GM21526 (cell line): ENCODE measurements at regions not wholly inside any gene's neighbourhood (a gene's known extent, or its start where the extent isn't known, plus 50 kb on each side); places are given as distances from the start of the nearest gene placed in this dataset.
"Not testable (repeated sequence)": the region's sequence is repeated elsewhere in the genome, so short reads cannot be mapped to it uniquely, and the experiment has no call there.

Experiments
- ATAC-seq: cut with Tn5 transposase; IDR thresholded peaks from one replicate; pipeline ENCODE4 v1.9.1; 2021; ENCODE audit warnings: moderate library complexity; ENCODE audit not compliant: unreplicated experiment, low FRiP score

DNA sequence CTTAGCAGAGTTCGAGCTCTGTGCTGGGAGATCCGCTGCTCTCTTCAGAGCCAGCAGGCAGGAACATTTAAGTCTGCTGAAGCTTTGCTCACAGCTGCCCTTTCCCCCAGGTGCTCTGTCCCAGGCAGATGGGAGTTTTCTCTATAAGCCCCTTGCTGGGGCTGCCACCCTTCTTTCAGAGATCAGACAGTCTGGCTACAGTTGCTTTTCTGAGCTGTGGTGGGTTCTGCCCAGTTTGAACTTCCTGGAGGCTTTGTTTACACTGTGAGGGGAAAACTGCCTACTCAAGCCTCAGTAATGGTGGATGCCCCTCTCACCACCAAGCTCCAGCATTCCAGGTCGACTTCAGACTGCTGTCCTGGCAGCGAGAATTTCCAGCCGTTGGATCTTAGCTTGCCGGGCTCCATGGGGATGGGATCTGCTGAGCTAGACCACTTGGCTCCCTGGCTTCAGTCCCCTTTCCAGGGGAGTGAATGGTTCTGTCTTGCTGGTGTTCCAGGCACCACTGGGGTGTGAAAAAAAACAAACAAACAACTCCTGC lies 222.7 kb downstream of the UTRN start:
- not testable (repeated sequence) for ATAC-seq

DNA sequence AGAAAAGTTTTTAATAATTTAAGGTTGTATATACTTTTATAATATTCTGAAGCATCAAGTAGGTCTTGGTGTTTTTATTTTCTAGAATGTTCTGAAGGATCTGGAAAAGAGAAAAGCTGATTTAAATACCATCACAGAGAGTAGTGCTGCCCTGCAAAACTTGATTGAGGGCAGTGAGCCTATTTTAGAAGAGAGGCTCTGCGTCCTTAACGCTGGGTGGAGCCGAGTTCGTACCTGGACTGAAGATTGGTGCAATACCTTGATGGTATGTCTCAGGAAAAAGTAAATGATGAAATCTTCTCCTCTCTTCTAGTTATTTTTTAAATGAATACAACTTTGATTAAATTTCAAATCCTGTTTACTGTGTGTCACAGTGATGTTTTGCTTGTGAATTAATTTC lies 225.7 kb downstream of the UTRN start:
- ATAC-seq: no peak

DNA sequence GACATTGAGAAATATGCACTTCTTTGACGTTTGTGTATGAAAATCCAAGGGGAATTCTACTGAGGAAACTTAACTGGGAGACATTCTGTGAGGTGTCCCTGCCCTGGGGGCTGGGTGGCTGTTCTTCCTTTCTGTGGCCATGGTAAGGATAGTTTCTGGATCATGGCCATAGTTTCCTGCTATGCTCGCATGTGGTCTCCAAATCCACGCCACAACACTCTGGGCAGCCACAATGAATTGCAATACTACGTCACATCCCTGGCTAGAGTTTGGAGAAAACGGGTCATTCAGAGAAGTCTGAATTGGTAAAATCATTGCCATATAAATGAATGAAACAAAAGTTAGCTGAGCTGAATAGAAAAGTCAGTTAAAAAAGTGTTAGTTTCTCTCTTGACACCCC lies 230.6 kb downstream of the UTRN start:
- no peak for ATAC-seq

DNA sequence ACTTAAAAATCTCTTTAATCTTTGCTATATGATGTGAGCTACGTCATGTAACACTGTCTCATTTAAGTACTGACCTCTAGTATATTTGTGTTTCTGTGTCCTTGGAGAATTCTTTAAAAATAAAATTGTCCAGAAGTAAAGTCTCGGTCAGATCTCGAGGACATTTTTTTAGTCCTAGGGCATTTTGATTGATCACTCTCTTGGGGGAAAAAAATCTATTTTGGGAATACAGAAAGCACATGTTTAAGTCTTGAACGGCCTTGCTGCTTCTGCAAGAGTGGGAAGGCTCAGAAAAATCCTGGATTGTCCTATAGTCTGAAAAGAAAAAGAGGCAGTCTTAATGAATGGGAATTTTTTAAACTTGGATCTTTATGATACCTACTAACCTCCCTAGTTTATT lies 234.3 kb downstream of the UTRN start:
- no peak for ATAC-seq

DNA sequence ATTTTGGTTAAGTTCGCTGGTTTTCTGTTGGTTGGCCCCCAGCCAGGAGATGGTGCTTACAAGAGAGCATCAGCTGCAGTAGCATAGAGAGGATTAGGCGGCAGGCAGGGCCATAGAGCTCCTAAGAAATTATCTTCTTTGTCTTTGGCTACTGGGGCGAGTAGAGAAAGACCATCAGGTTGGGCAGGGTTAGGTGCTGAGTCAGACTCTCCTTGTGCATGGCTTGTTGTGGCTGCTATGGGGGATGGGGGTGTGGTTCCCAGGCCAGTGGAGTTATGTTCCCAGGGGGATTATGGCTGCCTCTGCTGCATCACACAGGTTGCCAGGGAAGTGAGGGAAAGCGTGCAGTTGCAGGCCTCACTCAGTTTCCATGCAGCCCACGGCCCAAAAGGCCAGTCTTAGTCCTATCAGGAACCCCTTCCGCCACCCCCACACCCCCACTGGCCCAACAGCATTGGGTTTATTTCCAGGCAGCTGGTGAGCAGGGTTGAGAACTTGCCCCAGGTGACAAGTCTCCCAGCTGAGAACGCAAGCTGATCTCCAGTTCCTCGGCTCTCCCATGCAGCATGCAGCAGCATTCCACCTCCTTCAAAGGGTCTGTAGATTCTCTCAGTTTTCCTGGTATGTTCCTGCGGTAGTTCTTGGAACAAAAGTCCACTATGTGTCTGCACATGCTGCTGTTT lies 243.7 kb downstream of the UTRN start:
- ATAC-seq: no peak

DNA sequence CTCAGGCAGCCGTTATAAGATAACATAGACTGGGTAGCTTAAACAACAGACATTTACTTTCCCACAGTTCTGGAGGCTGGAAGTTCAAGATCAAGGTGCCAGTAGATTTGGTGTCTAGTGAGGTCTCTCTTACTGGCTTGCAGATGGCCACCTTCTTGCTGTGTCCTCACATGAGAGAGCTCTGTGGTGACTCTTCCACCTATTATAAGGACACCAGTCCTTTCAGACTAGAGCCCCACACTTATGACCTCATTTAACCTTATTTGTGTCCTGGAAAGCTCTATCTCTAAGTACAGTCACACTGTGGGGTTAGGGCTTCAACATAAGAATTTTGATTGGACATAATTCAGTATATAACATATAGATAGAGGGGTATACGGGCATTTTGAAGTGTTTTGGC lies 245.0 kb downstream of the UTRN start:
- ATAC-seq: no peak

DNA sequence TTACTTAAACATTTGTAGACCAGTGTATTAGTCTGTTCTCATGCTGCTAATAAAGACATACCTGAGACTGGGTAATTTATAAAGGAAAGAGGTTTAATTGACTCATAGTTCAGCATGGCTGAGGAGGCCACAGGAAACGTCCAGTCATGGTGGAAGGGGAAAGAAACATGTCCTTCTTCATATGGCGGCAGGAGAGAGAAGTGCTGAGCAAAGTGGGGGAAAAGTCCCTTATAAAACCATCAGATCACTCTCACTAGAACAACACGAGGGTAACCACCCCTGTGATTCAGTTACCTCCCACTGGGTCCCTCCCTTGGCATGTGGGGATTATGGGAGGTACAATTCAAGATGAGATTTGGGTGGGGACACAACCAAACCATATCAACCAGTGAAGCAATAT lies 247.1 kb downstream of the UTRN start:
- ATAC-seq: not testable (repeated sequence)

DNA sequence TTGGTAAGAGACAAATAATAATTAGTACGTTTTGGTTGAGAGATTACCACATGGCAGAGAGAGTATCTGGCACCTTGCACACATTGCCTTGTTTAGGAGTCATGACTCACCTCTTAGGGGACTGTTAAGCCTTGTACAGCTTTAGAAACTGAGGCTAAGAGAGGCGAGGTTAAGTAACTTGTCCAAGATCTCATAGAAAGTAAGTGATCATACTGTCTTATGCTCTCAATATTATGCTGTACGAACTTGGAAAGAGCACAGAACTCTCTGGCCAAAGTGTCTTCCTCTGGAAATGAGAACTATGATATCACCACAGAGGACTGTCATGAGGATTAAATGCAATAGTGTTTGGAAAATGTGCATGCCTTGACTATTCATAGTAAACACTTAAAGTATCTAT lies 249.0 kb downstream of the UTRN start:
- no peak for ATAC-seq

DNA sequence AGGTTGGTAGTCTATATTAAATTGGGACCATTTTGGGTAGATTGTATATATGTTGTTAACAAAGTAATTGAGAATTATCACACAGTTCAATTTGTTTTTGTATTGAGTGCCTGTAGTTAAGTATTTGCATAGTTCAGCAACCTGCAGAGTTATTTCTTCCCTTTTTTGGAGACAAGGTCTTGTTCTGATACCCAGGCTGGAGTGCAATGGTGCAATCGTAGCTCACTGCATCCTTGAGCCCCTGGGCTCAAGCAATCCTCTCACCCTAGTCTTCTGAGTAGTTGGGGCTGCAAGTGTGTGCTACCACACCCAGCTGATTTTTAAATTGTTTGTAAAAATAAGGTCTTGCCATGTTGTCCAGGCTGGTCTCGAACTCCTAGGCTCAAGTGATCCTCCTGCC lies 250.5 kb downstream of the UTRN start:
- ATAC-seq: no peak

DNA sequence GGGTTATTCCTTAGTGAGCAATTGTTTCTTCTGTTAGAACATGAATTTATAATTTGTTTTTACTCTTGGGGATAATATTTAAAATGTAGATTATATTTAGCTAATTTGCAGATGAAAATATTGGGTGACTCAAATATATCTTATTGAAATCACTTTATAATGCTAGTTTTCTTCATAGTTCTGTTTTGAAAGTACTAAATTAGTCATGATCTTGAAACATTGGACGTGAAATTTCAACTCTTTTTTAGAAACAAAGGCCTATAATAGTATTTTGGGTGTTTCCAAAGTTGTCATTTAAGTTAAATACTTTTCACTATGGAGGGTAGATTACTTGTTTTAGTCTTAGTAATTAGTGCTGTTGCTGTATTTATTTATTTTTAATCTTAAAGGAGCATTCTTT lies 250.9 kb downstream of the UTRN start:
- no peak for ATAC-seq

DNA sequence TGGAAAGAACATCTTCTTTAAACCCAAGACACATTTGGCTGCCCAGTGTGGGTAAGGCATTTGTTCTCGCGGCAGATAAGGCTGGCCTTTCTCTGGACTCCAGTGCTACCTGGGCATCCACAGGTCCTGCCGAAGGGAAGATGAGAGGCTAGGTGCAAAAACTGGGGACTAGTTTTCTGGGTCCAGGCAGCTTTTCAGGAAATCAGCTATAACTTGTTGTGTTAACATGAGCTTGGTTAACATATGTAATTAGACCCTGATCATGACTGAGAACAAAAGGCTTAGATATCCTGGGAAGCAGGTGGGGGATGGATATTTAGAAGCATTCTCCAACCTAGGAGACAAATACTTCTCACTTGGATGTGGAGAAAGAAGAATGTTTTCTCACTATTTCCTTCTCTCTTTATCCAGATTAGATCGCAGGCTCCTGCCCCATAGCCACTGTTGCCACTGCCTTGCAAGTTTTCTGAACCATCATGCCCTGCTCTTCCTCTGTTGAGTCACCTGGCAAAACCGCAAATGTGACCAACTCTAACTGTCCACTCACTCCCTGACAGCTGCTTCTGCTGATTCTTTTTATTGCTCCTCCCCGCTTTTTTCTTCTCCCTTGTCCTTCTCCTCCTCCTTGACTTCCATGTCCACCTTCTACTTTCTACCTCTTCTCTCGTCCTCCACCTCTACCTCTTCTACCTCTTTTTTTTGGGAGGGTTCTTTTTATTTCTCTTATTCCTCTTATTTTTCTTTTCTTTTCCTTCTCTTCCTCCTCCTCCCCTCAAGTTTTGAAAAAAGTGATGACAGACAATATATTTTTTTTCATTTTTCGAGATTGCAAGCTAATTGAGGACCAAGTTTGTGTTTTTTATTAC lies 258.1 kb downstream of the UTRN start:
- ATAC-seq: no peak

DNA sequence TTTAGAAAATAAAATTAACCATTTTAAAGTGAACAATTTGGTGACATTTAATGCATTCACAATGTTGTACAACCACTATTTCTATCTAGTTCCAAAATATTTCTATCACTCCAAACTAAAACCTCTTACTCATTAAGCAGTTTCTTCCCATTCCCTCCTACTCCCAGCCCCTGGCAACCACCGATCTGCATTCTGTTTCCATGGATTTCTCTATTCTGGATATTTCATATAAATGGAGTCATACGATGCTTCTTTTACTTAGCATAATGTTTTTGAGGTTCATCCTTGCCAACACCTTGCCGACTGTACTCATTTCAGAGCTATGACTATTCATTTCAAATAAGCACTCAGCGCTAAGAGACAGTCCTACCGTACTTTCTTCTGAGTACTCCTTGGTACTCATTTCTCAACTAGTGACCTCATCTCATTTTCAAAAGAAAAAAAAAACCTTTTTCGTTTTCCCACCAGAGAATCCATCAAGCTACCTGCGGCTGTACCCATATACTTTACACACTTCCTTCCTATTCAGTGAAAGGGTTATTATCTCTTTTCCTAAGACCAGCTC lies 259.2 kb downstream of the UTRN start:
- ATAC-seq: no peak

DNA sequence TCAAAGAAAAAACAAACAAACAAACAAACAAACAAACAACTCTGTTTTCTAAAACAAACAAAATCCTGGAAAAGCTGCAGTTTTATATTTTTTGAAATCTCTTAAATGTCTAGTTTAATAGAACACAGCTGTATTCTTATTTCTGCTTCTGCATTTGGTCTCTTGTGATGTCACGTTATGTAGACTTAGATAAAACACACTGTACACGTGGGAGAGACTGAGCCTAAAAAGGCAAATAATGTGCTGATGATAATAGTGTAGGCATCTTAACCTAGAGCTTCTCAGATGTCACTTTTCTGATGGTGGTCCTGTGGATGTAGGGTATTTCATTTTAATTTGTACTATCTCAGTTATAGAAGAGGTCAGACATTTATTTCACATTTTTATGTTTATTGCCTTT lies 261.7 kb downstream of the UTRN start:
- ATAC-seq: no peak

DNA sequence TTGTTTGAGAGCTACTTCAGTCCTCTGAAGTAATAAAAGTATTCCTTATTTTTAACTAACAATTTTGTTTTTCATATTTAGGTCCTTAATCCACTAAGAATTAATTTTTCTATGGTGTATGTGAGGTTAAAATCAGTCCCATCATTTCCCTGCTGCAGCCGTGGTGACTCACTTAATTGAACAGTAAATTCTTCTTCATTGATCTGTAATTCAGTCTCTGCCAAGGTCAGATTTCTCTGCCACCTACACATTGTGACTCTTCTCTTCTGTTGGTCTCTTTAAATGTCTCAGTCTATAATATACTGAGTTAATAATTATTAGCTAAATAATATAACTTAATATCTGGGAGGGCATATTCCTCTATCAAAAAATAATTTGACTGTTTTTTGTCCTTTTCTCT lies 262.3 kb downstream of the UTRN start:
- ATAC-seq: no peak

DNA sequence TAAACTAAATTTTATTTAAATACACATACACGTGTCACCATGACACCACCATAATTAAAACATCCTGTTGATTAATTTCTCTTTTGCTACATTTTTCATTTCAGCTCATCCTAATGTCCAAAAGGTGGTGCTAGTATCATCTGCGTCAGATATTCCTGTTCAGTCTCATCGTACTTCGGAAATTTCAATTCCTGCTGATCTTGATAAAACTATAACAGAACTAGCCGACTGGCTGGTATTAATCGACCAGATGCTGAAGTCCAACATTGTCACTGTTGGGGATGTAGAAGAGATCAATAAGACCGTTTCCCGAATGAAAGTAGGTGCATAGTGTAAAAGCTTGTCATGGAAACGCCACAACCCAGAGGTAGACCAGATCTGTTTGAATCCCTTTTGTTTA lies 263.4 kb downstream of the UTRN start:
- no peak for ATAC-seq

DNA sequence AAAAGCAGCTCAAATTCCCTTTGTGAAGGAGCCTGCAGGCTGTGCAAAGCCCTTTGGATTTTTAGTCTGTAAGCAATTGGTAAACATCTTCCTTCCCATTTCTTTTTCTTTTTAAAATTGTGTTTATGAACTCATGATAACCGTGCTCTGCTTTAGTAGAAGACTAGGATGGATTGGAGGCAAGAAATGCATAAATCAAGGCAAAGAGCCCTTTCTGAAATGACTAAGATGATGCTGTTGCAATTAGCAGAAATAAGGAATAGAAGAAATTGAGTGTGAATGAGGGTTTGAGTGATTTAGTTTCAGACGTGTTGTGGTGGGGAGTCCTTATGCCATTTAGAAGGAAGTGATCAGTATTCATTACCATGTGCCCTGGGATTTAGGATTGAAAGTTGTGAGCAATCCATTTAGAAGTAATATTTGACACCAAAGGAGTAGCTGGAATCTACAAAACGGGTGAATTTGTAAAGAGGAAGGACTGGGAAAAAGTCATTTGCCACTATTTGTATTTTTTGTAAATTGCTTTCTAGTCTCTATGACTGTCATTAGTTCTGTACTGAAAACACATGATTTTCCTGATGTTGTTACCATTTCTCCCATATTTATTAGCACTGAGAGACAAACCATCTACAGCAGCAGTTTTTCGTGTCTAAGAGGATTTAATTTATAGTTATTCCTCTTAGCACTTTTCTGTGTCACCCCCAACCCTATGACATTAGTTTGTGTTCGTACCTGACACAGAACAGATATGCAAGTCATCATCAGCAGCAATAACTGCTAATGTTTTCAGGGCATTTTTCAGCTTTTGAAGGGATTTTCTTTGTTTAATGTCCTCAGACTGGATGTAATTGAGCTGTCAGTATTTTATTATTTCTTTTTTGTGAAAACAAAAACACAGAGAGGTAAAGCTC lies 265.0 kb downstream of the UTRN start:
- no peak for ATAC-seq

DNA sequence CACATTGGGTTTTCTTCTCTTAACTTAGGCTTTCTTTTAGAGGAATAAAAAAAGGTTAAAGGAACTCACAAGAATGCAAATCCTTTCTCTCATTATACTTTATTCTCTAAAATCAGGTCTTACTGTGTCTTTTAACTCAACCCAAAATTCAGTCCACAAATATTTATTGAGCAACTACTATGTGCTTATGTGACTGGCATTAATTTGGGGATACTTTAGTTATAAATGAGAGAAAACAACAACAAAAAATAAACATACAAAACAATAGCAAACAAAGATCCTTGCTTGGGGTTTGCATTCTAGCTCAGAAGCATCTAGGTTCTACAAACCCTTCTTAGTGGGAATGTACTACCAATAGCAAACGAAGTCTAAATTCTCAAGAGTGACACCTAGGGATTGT lies 266.2 kb downstream of the UTRN start:
- ATAC-seq: no peak

DNA sequence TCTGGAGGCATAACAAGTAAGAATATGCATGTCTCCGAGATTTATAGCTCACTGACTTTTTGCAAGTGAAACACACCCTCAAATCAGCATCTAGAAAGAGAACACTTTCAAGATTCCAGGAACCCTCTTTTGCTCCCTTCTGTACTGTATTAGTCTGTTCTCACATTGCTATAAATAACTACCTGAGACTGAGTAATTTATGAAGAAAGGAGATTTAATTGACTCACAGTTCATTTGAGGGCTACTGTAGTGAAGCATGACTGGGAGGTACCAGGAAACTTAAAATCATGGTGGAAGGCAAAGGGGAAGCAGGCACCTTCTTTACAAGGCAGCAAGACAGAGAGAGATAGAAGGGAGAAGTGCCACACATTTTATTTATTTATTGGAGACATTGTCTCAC lies 269.9 kb downstream of the UTRN start:
- ATAC-seq: no peak

DNA sequence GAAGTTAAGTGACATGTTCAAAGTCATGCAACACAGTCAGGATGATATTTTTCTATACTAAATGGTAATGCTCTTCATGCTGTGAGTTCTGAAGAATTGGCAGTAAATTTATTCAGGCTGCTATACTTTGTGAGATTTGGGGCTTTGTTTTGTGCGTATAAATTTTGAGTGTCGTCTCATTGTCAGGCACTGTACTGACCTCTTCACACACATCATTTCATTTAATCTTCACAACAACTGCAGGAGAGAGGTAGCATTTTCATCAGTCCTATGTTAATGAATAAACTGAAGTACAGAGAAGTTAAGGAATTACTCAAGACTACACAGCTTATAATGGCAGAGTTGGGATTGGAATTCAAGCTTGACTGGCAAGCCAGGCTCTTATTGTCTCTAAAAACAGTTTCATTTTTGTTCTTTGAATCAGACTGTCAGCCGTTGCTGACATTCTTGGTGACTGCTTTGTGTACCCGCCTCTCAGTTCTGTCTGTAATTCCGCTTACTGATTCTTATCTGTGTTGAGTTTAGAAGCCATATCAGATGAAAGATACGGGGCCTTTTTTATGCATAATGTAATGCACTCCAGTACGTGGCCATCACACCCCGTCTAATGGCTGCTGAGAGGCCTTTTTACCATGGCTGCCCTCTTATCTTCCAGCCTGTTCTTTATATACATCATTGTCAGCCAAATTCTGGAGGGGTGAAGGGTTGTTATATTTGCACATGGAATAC lies 274.9 kb downstream of the UTRN start:
- no peak for ATAC-seq
